ENCODE measurements at regions not wholly inside any gene's neighbourhood (a gene's known extent, or its start where the extent isn't known, plus 50 kb on each side); places are given as distances from the start of the nearest gene placed in this dataset.

DNA sequence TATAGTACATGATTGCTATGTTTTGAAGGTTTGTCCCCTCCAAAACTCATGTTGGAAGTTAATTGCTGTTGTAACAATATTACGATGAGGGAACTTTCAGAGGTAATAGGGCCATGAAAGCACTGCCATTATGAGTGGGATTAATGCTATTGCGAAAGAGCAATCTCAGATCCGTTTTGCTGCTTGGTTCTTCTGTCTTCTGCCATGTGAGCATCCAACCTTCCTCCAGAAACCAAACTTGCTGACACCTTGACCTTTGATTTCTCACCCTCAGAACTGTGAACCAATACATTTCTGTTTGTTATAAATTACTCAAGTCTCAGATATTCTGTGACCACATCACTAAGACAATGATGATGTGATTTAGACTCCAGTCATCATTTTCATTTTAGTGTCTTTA, 2590.9 kb downstream of the PCDH9 start:
- H3K79me2 ChIP-seq (ENCODE audit: control insufficient read depth, insufficient read depth, low read length): no peaks in the 10 kb centered on the region
- CTCF ChIA-PET: no interaction called here
- no peaks in the 10 kb centered on the region for H3K4me1 ChIP-seq (ENCODE audit: control insufficient read depth, insufficient read depth, low read length)
- SMC1A ChIA-PET (ENCODE audit: uncharacterized antibody, unreplicated experiment): no interaction called here
- no peak for FAIRE-seq
- H3K9ac ChIP-seq (ENCODE audit: control insufficient read depth, insufficient read depth, low read length): no peak overlapping the region
- TF ChIP-seq KDM1A (IDR thresholded peaks at IDR 0.05; ENCODE audit: borderline replicate concordance): no peak
- TF ChIP-seq CBX3 (IDR thresholded peaks at IDR 0.05; ENCODE audit: borderline replicate concordance, low read depth): no peak
- no peak overlapping the region for H3K4me2 ChIP-seq (ENCODE audit: control insufficient read depth, insufficient read depth)
- intact Hi-C loops (cut with micrococcal nuclease; ENCODE audit: unreplicated experiment) (no loop called here), in situ Hi-C loops (cut with MboI) (no loop called here)
- no peak overlapping the region for H2AFZ ChIP-seq (ENCODE audit: control insufficient read depth, low read depth, low read length)
- no peaks in the 10 kb centered on the region for H3K9me3 ChIP-seq (replicated peaks; ENCODE audit: control insufficient read depth, insufficient read depth, low read length)
- RAD21 ChIA-PET (ENCODE audit: unreplicated experiment): no interaction called here
- H3K36me3 ChIP-seq (ENCODE audit: control insufficient read depth in 2 of 2, insufficient read depth in 2 of 2, low read length in 1 of 2): no peaks in the 10 kb centered on the region
- 0% methylated on average over 3 of the region's 3 CpGs for WGBS (ENCODE audit: insufficient coverage, insufficient replicate concordance, low lambda C conversion rate, missing lambda C conversion rate)
- no peak overlapping the region for H3K27ac ChIP-seq (ENCODE audit: control insufficient read depth, insufficient read depth)
- DNase-seq (ENCODE audit: low read depth, low spot score): no peak
- H3K27me3 ChIP-seq (replicated peaks in 1 of 2; ENCODE audit: control insufficient read depth in 2 of 2, insufficient read depth in 2 of 2, low read length in 1 of 2): no peaks in the 10 kb centered on the region
- BruUV-seq (replicated peaks): no TSS peak
- H3K4me3 ChIP-seq: no peak overlapping the region
- H4K20me1 ChIP-seq (ENCODE audit: control insufficient read depth, insufficient read depth): no peaks in the 10 kb centered on the region
- peak; percentile 31; the same call in 2 of the 3 replicates for ATAC-seq
- POLR2A ChIA-PET: no interaction called here

DNA sequence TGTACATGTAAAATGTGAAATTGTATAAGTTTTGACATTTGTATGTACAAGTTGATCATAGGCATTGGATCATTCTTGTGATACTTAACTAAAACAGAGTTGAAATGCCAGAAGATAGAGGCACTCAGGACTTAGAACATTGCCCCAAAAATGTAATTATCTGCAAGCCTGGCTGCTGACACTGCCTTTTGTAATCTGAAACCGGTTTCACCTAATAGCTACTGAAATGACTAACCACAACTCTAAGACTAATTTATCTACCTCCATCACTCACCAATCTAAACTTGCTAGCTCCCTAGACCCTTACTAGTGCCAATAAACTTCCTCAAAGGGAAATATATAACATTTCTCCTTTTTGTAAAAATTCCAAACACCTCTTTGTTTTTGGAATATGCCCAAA, 2596.2 kb downstream of the PCDH9 start:
- CTCF ChIA-PET: interaction anchor here (0.6 kb wide), 1 partner anchor 1285 kb away, joined by 5 read pairs; no protein-coding TSS in a partner anchor
- Histone ChIP-seq H3K9me3 (replicated peaks; ENCODE audit: control insufficient read depth, insufficient read depth, low read length) (no peaks in the 10 kb centered on the region), H3K9ac (ENCODE audit: control insufficient read depth, insufficient read depth, low read length) (no peak overlapping the region), H3K4me3 (no peak overlapping the region), H3K4me1 (ENCODE audit: control insufficient read depth, insufficient read depth, low read length) (no peaks in the 10 kb centered on the region), H2AFZ (ENCODE audit: control insufficient read depth, low read depth, low read length) (no peak overlapping the region), H3K79me2 (ENCODE audit: control insufficient read depth, insufficient read depth, low read length) (no peaks in the 10 kb centered on the region), H3K27me3 (replicated peaks in 1 of 2; ENCODE audit: control insufficient read depth in 2 of 2, insufficient read depth in 2 of 2, low read length in 1 of 2) (no peaks in the 10 kb centered on the region), H3K36me3 (ENCODE audit: control insufficient read depth in 2 of 2, insufficient read depth in 2 of 2, low read length in 1 of 2) (no peaks in the 10 kb centered on the region), H3K4me2 (ENCODE audit: control insufficient read depth, insufficient read depth) (no peak overlapping the region), H3K27ac (ENCODE audit: control insufficient read depth, insufficient read depth) (no peak overlapping the region), H4K20me1 (ENCODE audit: control insufficient read depth, insufficient read depth) (no peaks in the 10 kb centered on the region)
- SMC1A ChIA-PET (ENCODE audit: uncharacterized antibody, unreplicated experiment): interaction anchor here (1.0 kb wide), 1 partner anchor 9 kb away, joined by 3 read pairs; no protein-coding TSS in a partner anchor
- intact Hi-C loops (cut with micrococcal nuclease; ENCODE audit: unreplicated experiment): no loop called here
- FAIRE-seq: no peak
- no TSS peak for BruUV-seq (replicated peaks)
- no peak for TF ChIP-seq SMAD5 (IDR thresholded peaks at IDR 0.05; ENCODE audit: low read depth)
- no peak for TF ChIP-seq ZNF384 (IDR thresholded peaks at IDR 0.05; ENCODE audit: borderline replicate concordance, low read depth, low read length)
- 0 out of 2 replicates have a peak, but pooled peaks have one; percentile 33 for TF ChIP-seq MTA2 (IDR thresholded peaks at IDR 0.05; ENCODE audit: low read depth)
- TF ChIP-seq BHLHE40 (IDR thresholded peaks at IDR 0.05; ENCODE audit: borderline replicate concordance in 1 of 2, low read depth in 2 of 2, low read length in 1 of 2): no peak
- TF ChIP-seq ZNF622 (IDR thresholded peaks at IDR 0.05): no peak
- no peak for TF ChIP-seq CREM (IDR thresholded peaks at IDR 0.05; ENCODE audit: low read depth)
- in situ Hi-C loops (cut with MboI): no loop called here
- no peak for DNase-seq (ENCODE audit: low read depth, low spot score)
- peak; percentile 84 for ATAC-seq
- POLR2A ChIA-PET: interaction anchor here (0.6 to 0.9 kb wide), 2 partner anchors 13 to 29 kb away, joined by 3 read pairs; no protein-coding TSS in a partner anchor
- WGBS (ENCODE audit: insufficient coverage, insufficient replicate concordance, low lambda C conversion rate, missing lambda C conversion rate): 10% methylated on average over 1 of the region's 1 CpG
- RAD21 ChIA-PET (ENCODE audit: unreplicated experiment): interaction anchor here (1.1 kb wide), 1 partner anchor 101 kb away, joined by 3 read pairs; no protein-coding TSS in a partner anchor
